GM21786 (cell line): ENCODE measurements at regions not wholly inside any gene's neighbourhood (a gene's known extent, or its start where the extent isn't known, plus 50 kb on each side); places are given as distances from the start of the nearest gene placed in this dataset.
A peak's percentile ranks its signal among the peaks of the same experiment; 100 is the strongest.

Source experiments
- ATAC-seq: cut with Tn5 transposase; IDR thresholded peaks from one replicate; pipeline ENCODE4 v1.9.1; 2021; ENCODE audit not compliant: unreplicated experiment

DNA sequence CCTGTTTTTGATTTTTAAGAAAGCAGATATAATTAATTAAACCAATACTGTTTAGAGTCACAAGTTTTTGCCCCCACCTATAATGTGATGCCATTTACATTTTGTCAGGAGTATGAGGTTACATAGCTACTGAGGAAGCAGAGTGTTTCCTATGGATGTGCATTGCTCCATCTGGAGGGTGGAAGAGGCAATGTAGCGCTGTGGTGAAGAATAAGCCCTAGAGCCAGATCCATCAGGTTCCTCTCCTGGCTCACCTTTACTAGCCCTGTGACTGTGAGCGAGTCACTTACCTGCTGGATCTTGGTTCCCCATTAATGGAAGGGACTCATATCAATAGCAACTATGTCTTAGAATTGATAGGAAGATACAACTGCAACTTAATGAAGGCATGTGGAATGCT lies 216.0 kb downstream of the GPAM start:
- ATAC-seq = no peak

DNA sequence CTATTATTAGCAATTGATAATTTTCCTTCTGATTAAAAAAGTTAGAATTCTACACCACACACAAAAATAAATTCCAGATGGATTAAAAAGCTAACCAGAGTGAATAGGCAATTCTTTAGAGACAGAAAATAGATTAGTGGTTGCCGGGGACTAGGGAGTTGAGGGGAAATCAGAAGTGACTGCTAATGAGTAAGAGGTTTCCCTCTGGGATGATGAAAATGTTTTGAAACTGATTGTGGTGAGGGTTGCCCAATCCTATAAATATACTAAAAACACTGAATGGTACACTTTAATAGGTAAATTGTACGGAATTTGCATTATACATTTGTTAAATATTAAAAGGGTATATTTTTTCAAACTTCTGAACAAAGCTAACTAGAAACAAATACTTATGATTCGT lies 214.9 kb downstream of the GPAM start:
- ATAC-seq = no peak

- ATAC-seq = no peak
These were observed 213.5 kb downstream of the GPAM start for GRCh38 chr10:111970111-111970510.

- ATAC-seq = no peak
These were observed 211.5 kb downstream of the GPAM start for GRCh38 chr10:111972109-111972508.

GRCh38 chr10:111973306-111973705 lies 210.3 kb downstream of the GPAM start:
- ATAC-seq = no peak

DNA sequence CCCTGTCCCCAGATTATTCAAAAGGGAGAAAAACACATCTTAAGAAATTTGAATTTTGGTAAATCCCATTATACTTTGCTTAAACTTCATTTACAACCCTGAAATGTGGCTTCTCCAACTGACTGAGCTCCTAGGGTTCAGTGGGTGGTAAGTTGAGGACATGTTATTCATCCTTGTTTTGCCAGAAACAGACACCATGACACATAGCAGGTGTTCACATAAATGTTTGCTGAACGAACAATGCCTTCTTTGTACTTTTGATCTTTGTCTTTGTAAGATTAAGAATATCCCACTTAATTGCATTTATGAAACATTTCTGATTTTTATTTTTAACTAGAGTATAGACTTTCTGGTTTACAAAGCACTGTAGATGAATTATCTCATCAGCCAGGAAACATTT lies 209.7 kb downstream of the GPAM start:
- no peak for ATAC-seq

DNA sequence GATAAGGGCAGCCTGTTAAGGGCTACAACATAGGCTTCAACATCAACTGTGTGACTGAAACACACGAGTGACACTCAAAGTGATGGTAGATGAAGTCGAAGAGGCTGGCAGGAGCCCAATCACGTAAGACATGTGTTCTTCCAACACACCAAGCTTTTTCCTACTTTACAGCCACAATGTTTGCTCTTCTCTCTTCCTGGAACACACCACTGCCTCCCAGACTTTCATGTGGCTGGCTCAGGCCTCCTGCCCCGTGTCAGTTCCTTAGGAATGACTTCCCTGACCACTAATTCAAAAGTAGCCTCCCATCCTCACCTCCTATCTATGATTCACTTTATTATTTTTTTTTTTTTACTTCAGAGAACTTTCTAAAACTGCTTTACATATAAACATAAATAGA lies 209.2 kb downstream of the GPAM start:
- ATAC-seq = no peak

- ATAC-seq = no peak
These were observed 207.0 kb downstream of the GPAM start for GRCh38 chr10:111976557-111976956.

DNA sequence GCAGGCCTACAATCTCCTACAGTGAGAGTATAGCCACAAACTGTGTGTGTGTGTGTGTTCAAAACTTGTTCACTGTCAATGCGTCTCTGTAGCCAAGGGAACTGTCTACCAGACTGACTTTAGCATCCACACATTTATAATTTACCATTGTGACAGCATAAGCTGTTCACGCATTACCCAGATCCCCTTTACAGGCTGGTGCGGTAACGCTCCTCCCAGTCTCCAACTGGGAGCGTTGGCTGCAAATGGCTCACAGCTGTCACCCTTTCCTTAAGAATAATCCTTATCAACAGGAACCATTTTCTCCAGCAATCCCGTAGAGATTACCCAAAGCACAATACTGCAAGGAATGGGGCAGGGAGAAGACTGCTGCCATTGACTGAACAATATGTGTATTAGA lies 199.5 kb downstream of the GPAM start:
- no peak for ATAC-seq

GRCh38 chr10:111986079-111986478 lies 197.5 kb downstream of the GPAM start:
- no peak for ATAC-seq

DNA sequence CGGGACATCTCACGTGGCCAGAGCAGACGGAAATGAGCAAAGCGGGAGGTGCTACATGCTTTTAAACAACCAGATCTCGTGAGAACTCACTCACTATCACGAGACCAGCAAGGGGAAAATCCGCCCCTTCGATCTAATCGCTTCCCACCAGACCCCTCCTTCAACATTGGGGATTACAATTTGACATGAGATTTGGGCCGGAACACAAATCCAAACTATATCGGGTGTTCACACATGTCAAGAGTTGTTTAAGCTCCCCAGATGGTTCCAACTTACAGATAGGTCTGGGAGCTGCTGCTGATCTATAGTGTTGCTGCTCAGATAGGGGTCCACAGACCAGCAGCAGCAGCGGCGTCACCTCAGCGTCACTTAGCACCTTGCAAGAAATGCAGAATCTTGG lies 194.9 kb downstream of the GPAM start:
- no peak for ATAC-seq

- no peak for ATAC-seq
These were observed 194.2 kb downstream of the GPAM start for GRCh38 chr10:111989136-111989911.

- ATAC-seq = no peak
These were observed 192.8 kb downstream of the GPAM start for GRCh38 chr10:111990734-111991133.

DNA sequence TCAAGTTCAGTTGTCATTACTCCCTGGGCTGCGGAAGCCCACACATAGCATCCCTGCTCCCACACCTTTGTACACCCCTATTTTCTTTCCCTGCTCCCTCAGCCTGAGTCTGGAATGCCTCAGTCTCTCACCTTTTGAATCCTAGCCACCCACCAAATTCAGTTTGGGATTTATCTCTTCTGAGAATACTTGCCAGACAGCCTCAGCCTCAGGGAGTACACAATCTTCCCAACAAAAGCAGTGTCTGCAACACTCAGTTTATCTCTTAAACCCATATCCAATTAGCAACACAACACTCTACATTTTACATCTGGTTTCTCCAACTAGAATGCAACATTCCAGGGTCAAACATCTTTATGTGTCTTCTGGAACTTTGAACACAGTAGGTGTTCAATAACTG lies 190.2 kb downstream of the GPAM start:
- no peak for ATAC-seq

DNA sequence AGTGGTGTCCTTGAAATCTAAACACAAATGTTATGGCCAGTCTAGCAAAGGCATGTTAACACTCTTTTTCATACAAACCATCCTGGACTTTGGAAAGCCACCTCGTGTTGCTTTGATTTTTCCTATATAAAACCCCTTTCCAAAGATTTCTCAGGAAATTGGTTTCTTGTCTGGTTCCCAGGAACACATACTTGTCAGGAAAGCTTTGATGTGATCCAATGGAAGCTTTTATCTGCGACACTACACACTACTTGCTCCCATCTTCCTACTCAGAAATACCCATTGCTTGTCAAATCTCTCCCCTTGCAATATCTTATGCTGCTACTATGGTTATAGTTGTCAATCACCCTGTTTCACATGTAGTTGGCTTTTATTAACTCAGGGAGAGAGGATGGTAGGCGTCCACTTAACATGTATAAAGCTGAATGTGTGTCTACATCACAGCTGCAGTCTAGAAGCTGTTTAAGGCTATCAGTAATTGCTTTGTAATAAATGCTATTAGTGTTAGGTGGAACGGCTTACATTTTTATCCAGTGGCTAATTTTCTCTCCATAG lies 189.6 kb downstream of the GPAM start:
- ATAC-seq = no peak

DNA sequence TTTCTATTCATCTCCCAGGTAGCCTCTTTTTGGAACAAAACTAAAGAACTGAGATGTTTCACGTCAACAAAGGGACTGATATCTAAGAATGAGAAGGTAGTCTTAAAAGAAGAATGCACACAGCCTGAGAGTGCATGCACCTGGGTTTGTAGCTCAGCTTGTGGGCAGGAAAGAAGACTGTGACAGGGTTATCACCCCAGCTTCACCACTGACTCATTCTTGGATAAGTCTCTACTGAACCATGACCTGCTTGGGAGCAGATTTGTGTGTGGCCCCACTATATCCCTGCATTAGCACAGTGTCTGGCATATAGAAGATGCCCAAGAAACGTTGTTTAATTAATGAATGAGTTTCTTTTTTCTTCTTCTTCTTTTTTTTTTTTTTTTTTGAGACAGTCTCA lies 187.5 kb downstream of the GPAM start:
- peak; percentile 96 for ATAC-seq

DNA sequence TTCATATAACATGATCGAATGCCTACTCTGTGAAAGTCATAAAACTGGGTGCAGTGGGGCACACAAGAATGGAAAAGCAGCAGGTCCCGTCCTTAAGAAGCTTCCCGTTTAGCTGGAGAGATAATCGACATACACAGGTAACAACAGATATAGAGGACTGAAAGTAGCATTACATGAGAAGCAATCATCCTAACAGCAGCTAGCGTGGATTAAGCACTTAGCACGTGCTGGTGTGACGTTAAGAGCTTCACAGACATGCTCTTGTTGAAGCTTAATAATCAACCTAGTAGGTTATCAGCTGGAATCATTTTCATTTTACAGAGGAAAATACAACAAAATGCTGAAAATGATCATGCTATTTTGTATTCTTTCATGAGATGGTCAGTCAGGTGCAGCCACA lies 184.8 kb downstream of the GPAM start:
- no peak for ATAC-seq

DNA sequence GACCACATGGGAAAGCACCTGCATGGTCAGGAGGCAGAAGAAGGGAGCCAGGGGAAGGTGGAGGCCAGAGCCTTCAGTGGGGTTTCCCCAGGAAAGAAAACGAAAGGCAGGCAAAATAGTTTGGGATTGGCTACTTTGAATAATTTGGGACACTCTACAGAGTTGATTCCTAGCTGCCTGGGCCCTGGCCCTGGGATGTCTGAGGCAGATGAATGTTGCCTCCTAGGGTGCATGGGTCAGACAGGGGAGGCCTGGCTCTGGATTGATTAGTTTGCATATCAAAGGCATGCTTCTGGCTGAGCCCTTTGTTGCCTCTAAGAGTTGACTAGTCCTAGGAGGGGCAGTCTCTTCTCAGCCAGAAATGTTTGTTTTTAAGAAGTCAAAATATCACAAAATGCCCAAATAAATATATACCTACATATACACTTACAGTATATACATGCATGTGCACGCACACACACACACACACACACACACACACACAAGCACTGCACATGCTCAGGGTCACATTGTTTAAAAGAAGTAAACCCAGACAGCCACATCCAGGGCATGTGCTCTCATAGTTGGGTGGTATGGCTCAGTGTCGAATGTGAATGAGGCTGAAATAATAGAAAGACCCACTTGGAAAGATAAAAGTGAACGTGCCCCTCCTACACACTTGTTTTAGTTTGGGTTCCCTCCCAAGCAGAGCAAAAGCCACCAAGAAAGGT lies 184.2 kb downstream of the GPAM start:
- ATAC-seq = no peak

DNA sequence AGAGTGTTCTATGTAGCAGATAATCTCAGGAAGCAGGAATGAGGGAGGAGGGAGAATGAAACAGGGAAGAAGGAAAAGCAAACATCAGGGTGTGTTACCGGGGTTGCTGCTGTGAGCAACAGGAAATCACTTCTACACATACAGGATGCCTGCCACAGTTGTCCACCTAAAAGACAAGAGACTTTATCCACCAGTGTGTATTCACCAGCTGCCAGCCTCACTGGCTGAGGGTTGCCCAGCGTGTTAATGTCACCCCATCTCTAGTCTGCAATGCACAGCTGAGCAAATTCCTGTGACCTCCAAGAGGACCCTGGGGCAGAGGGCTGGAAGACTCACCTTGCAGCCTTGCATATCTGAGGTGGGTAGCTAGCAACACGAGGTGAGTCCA lies 183.7 kb downstream of the GPAM start:
- no peak for ATAC-seq

DNA sequence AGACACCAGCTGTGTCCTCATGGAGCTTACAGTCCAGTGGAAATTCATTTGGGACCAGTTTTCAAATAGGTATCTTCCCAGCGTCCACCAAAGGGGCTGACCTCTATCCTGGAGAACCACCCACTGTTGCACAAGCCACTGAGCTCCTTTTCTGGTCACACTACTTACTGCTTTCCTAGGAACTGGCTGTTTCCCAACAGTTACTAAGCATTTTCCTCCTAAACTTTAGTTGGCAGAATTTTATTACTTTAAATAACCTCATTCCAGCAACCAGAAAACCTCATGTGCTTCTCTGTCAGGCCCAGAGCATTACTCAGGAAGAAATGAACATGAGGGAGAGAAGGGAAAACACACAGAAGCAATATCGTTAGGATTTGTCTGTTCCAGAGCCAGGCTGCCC lies 183.1 kb downstream of the GPAM start:
- ATAC-seq = no peak

GRCh38 chr10:112002206-112002605 lies 181.4 kb downstream of the GPAM start:
- ATAC-seq = no peak

GRCh38 chr10:112004075-112004474 lies 179.5 kb downstream of the GPAM start:
- no peak for ATAC-seq
